GM19023 (cell line): ENCODE measurements at regions not wholly inside any gene's neighbourhood (a gene's known extent, or its start where the extent isn't known, plus 50 kb on each side); places are given as distances from the start of the nearest gene placed in this dataset.
"Not testable (repeated sequence)": the region's sequence is repeated elsewhere in the genome, so short reads cannot be mapped to it uniquely, and the experiment has no call there.

Experiments used
- ATAC-seq: cut with Tn5 transposase; IDR thresholded peaks from one replicate; pipeline ENCODE4 v1.9.1; 2021; ENCODE audit warnings: mild to moderate bottlenecking, moderate library complexity; ENCODE audit not compliant: unreplicated experiment

- ATAC-seq = no peak
These were observed 98.0 kb downstream of the SYF2 start for GRCh38 chr1:25134307-25134706.

- ATAC-seq = no peak
These were observed 100.5 kb downstream of the SYF2 start for GRCh38 chr1:25131794-25132193.

GRCh38 chr1:25130895-25131294 is 101.4 kb downstream of the SYF2 start:
- ATAC-seq = no peak

- no peak for ATAC-seq
These were observed 102.9 kb downstream of the SYF2 start for GRCh38 chr1:25129380-25129779.

- ATAC-seq = peak; percentile 66
These were observed 104.1 kb downstream of the SYF2 start for GRCh38 chr1:25128121-25128621.

GRCh38 chr1:25126562-25126961 is 105.7 kb downstream of the SYF2 start:
- ATAC-seq = no peak

GRCh38 chr1:25123551-25123950 is 108.8 kb downstream of the SYF2 start:
- no peak for ATAC-seq

GRCh38 chr1:25122747-25123146 is 109.6 kb downstream of the SYF2 start:
- ATAC-seq = no peak

- no peak for ATAC-seq
These were observed 112.0 kb downstream of the SYF2 start for GRCh38 chr1:25120281-25120680.

GRCh38 chr1:25118546-25118945 is 113.8 kb downstream of the SYF2 start:
- no peak for ATAC-seq

GRCh38 chr1:25117233-25117823 is 115.0 kb downstream of the SYF2 start:
- ATAC-seq = no peak

- no peak for ATAC-seq
These were observed 115.5 kb downstream of the SYF2 start for GRCh38 chr1:25116832-25117231.

- ATAC-seq = not testable (repeated sequence)
These were observed 116.2 kb downstream of the SYF2 start for GRCh38 chr1:25116117-25116516.

GRCh38 chr1:25113731-25114130 is 118.6 kb downstream of the SYF2 start:
- no peak for ATAC-seq

- ATAC-seq = no peak
These were observed 119.2 kb downstream of the SYF2 start for GRCh38 chr1:25113086-25113485.

- ATAC-seq = no peak
These were observed 119.9 kb downstream of the SYF2 start for GRCh38 chr1:25112400-25112799.

GRCh38 chr1:25111706-25112105 is 120.6 kb downstream of the SYF2 start:
- ATAC-seq = no peak

- no peak for ATAC-seq
These were observed 121.8 kb downstream of the SYF2 start for GRCh38 chr1:25110485-25110884.

- ATAC-seq = no peak
These were observed 122.3 kb downstream of the SYF2 start for GRCh38 chr1:25110036-25110435.

- ATAC-seq = no peak
These were observed 122.8 kb downstream of the SYF2 start for GRCh38 chr1:25109531-25109951.

GRCh38 chr1:25107643-25108010 is 124.7 kb downstream of the SYF2 start:
- no peak for ATAC-seq

GRCh38 chr1:25106976-25107642 is 125.2 kb downstream of the SYF2 start:
- ATAC-seq = no peak

GRCh38 chr1:25106352-25106751 is 126.0 kb downstream of the SYF2 start:
- no peak for ATAC-seq
